ENCODE measurements at regions not wholly inside any gene's neighbourhood (a gene's known extent, or its start where the extent isn't known, plus 50 kb on each side); places are given as distances from the start of the nearest gene placed in this dataset.

DNA sequence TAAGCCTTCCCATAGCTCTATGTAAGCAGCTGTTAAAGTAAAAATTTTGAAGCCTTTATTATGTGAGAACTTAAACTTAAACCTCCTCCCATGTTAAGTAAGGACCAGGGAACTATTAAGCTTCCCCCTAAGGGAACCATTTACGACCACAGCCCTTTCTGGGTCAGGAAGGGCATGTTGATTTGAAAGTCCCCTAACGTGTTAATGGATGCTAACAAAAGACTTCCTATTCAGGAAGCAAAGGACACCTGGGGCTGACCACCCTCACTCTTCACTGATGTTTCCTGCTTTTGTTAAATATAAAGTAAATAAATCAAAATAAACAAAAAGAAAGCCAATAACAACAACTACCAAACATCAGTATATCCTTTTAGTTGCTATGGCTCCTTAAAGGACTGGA lies 170.6 kb upstream of the RFX3 start:
- intact Hi-C loops (cut with micrococcal nuclease; ENCODE audit: unreplicated experiment) (no loop called here), in situ Hi-C loops (cut with MboI) (no loop called here)
- 52% methylated on average over 2 of the region's 2 CpGs for WGBS (ENCODE audit: insufficient coverage, insufficient replicate concordance, low lambda C conversion rate, missing lambda C conversion rate)
- Histone ChIP-seq H3K9ac (ENCODE audit: control insufficient read depth, insufficient read depth, low read length) (no peak overlapping the region), H3K4me2 (ENCODE audit: control insufficient read depth, insufficient read depth) (no peak overlapping the region), H4K20me1 (ENCODE audit: control insufficient read depth, insufficient read depth) (no peaks in the 10 kb centered on the region), H3K9me3 (replicated peaks; ENCODE audit: control insufficient read depth, insufficient read depth, low read length) (no peaks in the 10 kb centered on the region), H3K27ac (ENCODE audit: control insufficient read depth, insufficient read depth) (no peak overlapping the region), H3K4me1 (ENCODE audit: control insufficient read depth, insufficient read depth, low read length) (no peaks in the 10 kb centered on the region), H3K27me3 (replicated peaks in 1 of 2; ENCODE audit: control insufficient read depth in 2 of 2, insufficient read depth in 2 of 2, low read length in 1 of 2) (no peaks in the 10 kb centered on the region), H2AFZ (ENCODE audit: control insufficient read depth, low read depth, low read length) (no peak overlapping the region), H3K36me3 (ENCODE audit: control insufficient read depth in 2 of 2, insufficient read depth in 2 of 2, low read length in 1 of 2) (no peaks in the 10 kb centered on the region), H3K79me2 (ENCODE audit: control insufficient read depth, insufficient read depth, low read length) (no peaks in the 10 kb centered on the region), H3K4me3 (no peak overlapping the region)
- POLR2A ChIA-PET = no interaction called here
- RAD21 ChIA-PET (ENCODE audit: unreplicated experiment) = no interaction called here
- no peak for DNase-seq (ENCODE audit: low read depth, low spot score)
- CTCF ChIA-PET = interaction anchor here (0.6 kb wide), 1 partner anchor 198 kb away, joined by 3 read pairs; no protein-coding TSS in a partner anchor
- no peak for FAIRE-seq
- no TSS peak for BruUV-seq (replicated peaks)
- TF ChIP-seq NR2C2 (IDR thresholded peaks at IDR 0.05; ENCODE audit: borderline replicate concordance, control insufficient read depth, insufficient read length, low read depth) = no peak
- TF ChIP-seq, protein P1, sequence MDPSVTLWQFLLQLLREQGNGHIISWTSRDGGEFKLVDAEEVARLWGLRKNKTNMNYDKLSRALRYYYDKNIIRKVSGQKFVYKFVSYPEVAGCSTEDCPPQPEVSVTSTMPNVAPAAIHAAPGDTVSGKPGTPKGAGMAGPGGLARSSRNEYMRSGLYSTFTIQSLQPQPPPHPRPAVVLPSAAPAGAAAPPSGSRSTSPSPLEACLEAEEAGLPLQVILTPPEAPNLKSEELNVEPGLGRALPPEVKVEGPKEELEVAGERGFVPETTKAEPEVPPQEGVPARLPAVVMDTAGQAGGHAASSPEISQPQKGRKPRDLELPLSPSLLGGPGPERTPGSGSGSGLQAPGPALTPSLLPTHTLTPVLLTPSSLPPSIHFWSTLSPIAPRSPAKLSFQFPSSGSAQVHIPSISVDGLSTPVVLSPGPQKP (IDR thresholded peaks at IDR 0.05; ENCODE audit: low read depth, low read length) = no peak
- TF ChIP-seq MEF2B (IDR thresholded peaks at IDR 0.05; ENCODE audit: partially characterized antibody, poor library complexity, severe bottlenecking) = no peak
- no peak for TF ChIP-seq EGR1 (IDR thresholded peaks at IDR 0.05; ENCODE audit: borderline replicate concordance in 1 of 2, low read depth in 2 of 2, low read length in 2 of 2)
- TF ChIP-seq CHD4 (IDR thresholded peaks at IDR 0.05) = no peak
- TF ChIP-seq LARP7 (IDR thresholded peaks at IDR 0.05) = no peak
- no peak for ATAC-seq
- SMC1A ChIA-PET (ENCODE audit: uncharacterized antibody, unreplicated experiment) = no interaction called here

- no peak for ATAC-seq
- Histone ChIP-seq H3K9ac (ENCODE audit: control insufficient read depth, insufficient read depth, low read length) (no peak overlapping the region), H3K79me2 (ENCODE audit: control insufficient read depth, insufficient read depth, low read length) (no peaks in the 10 kb centered on the region), H4K20me1 (ENCODE audit: control insufficient read depth, insufficient read depth) (no peaks in the 10 kb centered on the region), H3K36me3 (ENCODE audit: control insufficient read depth in 2 of 2, insufficient read depth in 2 of 2, low read length in 1 of 2) (no peaks in the 10 kb centered on the region), H3K9me3 (replicated peaks; ENCODE audit: control insufficient read depth, insufficient read depth, low read length) (no peaks in the 10 kb centered on the region), H3K4me1 (ENCODE audit: control insufficient read depth, insufficient read depth, low read length) (no peaks in the 10 kb centered on the region), H3K4me2 (ENCODE audit: control insufficient read depth, insufficient read depth) (no peak overlapping the region), H3K27ac (ENCODE audit: control insufficient read depth, insufficient read depth) (no peak overlapping the region), H3K4me3 (no peak overlapping the region), H2AFZ (ENCODE audit: control insufficient read depth, low read depth, low read length) (no peak overlapping the region), H3K27me3 (replicated peaks in 1 of 2; ENCODE audit: control insufficient read depth in 2 of 2, insufficient read depth in 2 of 2, low read length in 1 of 2) (no peaks in the 10 kb centered on the region)
- POLR2A ChIA-PET = no interaction called here
- BruUV-seq (replicated peaks) = no TSS peak
- SMC1A ChIA-PET (ENCODE audit: uncharacterized antibody, unreplicated experiment) = interaction anchor here (0.9 kb wide), 1 partner anchor 91 kb away, joined by 3 read pairs; no protein-coding TSS in a partner anchor
- no peak for FAIRE-seq
- no peak for DNase-seq (ENCODE audit: low read depth, low spot score)
- RAD21 ChIA-PET (ENCODE audit: unreplicated experiment) = no interaction called here
- 100% methylated on average over 1 of the region's 1 CpG for WGBS (ENCODE audit: insufficient coverage, insufficient replicate concordance, low lambda C conversion rate, missing lambda C conversion rate)
- in situ Hi-C loops (cut with MboI) (no loop called here), intact Hi-C loops (cut with micrococcal nuclease; ENCODE audit: unreplicated experiment) (no loop called here)
- CTCF ChIA-PET = interaction anchor here (0.6 kb wide), 1 partner anchor 479 kb away, joined by 4 read pairs; no protein-coding TSS in a partner anchor
- TF ChIP-seq EZH2 (IDR thresholded peaks at IDR 0.05; ENCODE audit: borderline replicate concordance, control insufficient read depth, low read depth, low read length) (no peak), RFX5 (IDR thresholded peaks at IDR 0.05; ENCODE audit: low read depth, low read length) (no peak), HDAC6 (IDR thresholded peaks at IDR 0.05; ENCODE audit: unreplicated experiment) (no peak), SMC3 (IDR thresholded peaks at IDR 0.05; ENCODE audit: borderline replicate concordance, low read length) (no peak), CEBPB (IDR thresholded peaks at IDR 0.05; ENCODE audit: borderline replicate concordance in 1 of 2, low read depth in 2 of 2, low read length in 2 of 2) (no peak), CREM (IDR thresholded peaks at IDR 0.05; ENCODE audit: low read depth) (no peak)
- TF ChIP-seq, protein P2, sequence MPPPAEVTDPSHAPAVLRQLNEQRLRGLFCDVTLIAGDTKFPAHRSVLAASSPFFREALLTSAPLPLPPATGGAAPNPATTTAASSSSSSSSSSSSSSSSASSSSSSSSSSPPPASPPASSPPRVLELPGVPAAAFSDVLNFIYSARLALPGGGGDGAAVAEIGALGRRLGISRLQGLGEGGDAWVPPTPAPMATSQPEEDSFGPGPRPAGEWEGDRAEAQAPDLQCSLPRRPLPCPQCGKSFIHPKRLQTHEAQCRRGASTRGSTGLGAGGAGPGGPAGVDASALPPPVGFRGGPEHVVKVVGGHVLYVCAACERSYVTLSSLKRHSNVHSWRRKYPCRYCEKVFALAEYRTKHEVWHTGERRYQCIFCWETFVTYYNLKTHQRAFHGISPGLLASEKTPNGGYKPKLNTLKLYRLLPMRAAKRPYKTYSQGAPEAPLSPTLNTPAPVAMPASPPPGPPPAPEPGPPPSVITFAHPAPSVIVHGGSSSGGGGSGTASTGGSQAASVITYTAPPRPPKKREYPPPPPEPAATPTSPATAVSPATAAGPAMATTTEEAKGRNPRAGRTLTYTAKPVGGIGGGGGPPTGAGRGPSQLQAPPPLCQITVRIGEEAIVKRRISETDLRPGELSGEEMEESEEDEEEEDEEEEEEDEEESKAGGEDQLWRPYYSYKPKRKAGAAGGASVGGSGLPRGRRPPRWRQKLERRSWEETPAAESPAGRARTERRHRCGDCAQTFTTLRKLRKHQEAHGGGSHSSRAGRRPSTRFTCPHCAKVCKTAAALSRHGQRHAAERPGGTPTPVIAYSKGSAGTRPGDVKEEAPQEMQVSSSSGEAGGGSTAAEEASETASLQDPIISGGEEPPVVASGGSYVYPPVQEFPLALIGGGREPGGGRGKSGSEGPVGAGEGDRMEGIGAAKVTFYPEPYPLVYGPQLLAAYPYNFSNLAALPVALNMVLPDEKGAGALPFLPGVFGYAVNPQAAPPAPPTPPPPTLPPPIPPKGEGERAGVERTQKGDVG (CRISPR knock-in tag; IDR thresholded peaks at IDR 0.05) = no peak
These were observed 166.8 kb upstream of the RFX3 start for GRCh38 chr9:3692606-3693005.
